ENCODE measurements at regions not wholly inside any gene's neighbourhood (a gene's known extent, or its start where the extent isn't known, plus 50 kb on each side); places are given as distances from the start of the nearest gene placed in this dataset.

DNA sequence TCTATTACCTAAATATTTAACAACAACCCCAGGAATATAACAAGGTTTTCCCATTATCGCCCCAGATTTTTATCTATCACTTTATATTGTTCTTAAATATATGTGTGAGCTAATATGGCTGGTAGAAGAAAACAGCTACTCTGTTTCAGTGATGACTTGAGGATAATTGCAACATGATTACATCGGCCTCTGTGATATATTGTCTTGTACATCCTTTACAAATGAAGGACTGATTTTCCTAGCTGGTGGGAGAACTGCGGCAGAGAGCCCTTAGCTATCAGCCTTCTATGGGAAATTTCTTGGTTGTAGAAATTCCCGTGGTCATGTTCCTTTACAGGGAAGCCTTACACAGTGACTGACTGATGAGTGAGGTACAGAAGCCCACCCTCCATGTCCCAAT is 110.9 kb upstream of the ZNF717 start:
- TF ChIP-seq YY1 (IDR thresholded peaks at IDR 0.05; ENCODE audit: low read depth) (no peak), ZBTB7A (IDR thresholded peaks at IDR 0.05; ENCODE audit: low read depth) (no peak), EP300 (IDR thresholded peaks at IDR 0.05; ENCODE audit: borderline replicate concordance) (no peak), NFIC (IDR thresholded peaks at IDR 0.05) (no peak), CEBPB (IDR thresholded peaks at IDR 0.05) (no peak), EGR1 (IDR thresholded peaks at IDR 0.05) (no peak), CREB1 (IDR thresholded peaks at IDR 0.05; ENCODE audit: low read depth) (no peak), TCF12 (IDR thresholded peaks at IDR 0.05; ENCODE audit: low read depth) (no peak), TAF1 (IDR thresholded peaks at IDR 0.05; ENCODE audit: low read depth) (no peak), TEAD4 (IDR thresholded peaks at IDR 0.05) (no peak)
- TF ChIP-seq, protein P1, sequence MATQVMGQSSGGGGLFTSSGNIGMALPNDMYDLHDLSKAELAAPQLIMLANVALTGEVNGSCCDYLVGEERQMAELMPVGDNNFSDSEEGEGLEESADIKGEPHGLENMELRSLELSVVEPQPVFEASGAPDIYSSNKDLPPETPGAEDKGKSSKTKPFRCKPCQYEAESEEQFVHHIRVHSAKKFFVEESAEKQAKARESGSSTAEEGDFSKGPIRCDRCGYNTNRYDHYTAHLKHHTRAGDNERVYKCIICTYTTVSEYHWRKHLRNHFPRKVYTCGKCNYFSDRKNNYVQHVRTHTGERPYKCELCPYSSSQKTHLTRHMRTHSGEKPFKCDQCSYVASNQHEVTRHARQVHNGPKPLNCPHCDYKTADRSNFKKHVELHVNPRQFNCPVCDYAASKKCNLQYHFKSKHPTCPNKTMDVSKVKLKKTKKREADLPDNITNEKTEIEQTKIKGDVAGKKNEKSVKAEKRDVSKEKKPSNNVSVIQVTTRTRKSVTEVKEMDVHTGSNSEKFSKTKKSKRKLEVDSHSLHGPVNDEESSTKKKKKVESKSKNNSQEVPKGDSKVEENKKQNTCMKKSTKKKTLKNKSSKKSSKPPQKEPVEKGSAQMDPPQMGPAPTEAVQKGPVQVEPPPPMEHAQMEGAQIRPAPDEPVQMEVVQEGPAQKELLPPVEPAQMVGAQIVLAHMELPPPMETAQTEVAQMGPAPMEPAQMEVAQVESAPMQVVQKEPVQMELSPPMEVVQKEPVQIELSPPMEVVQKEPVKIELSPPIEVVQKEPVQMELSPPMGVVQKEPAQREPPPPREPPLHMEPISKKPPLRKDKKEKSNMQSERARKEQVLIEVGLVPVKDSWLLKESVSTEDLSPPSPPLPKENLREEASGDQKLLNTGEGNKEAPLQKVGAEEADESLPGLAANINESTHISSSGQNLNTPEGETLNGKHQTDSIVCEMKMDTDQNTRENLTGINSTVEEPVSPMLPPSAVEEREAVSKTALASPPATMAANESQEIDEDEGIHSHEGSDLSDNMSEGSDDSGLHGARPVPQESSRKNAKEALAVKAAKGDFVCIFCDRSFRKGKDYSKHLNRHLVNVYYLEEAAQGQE (IDR thresholded peaks at IDR 0.05; ENCODE audit: low read depth), result no peak
